ENCODE measurements at regions not wholly inside any gene's neighbourhood (a gene's known extent, or its start where the extent isn't known, plus 50 kb on each side); places are given as distances from the start of the nearest gene placed in this dataset.
"Not testable (repeated sequence)": the region's sequence is repeated elsewhere in the genome, so short reads cannot be mapped to it uniquely, and the experiment has no call there.

- TF ChIP-seq CTCF (IDR thresholded peaks at IDR 0.05; ENCODE audit: borderline replicate concordance, insufficient read depth, low read depth, low read length): no peak
- H3K4me3 ChIP-seq (ENCODE audit: low read depth, low read length): no peak overlapping the region
Observed at GRCh38 chr1:112840631-112841624, 115.1 kb downstream of the SLC16A1 start.

DNA sequence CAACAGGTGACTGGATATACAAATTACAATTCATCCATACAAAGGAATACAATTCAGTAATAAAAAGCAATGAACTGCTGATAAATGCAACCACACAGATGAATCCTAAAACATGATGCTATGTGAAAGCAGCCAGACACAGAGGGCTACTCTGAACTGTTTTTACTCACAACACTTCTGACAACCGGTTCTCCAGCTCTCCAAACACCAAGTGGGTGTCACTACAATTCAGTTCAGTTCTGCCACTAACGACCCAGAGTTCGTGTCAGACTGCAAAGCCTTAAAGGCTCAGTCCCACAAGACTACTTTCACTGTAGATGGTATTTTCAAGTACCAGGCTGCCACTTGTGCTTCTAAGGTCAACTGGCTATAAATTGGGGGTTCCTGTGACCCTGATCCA is 119.4 kb downstream of the SLC16A1 start:
- no peak overlapping the region for H3K4me3 ChIP-seq (ENCODE audit: low read depth, low read length)
- no peak for TF ChIP-seq CTCF (IDR thresholded peaks at IDR 0.05; ENCODE audit: borderline replicate concordance, insufficient read depth, low read depth, low read length)

GRCh38 chr1:112833806-112834205 is 118.7 kb upstream of the PPM1J start:
- no peak for TF ChIP-seq CTCF (IDR thresholded peaks at IDR 0.05; ENCODE audit: borderline replicate concordance, insufficient read depth, low read depth, low read length)
- H3K4me3 ChIP-seq (ENCODE audit: low read depth, low read length): no peak overlapping the region

GRCh38 chr1:112832259-112832658 is 117.1 kb upstream of the PPM1J start:
- H3K4me3 ChIP-seq (ENCODE audit: low read depth, low read length): not testable (repeated sequence)

- not testable (repeated sequence) for H3K4me3 ChIP-seq (ENCODE audit: low read depth, low read length)
Observed at GRCh38 chr1:112829691-112830090, 114.6 kb upstream of the PPM1J start.

DNA sequence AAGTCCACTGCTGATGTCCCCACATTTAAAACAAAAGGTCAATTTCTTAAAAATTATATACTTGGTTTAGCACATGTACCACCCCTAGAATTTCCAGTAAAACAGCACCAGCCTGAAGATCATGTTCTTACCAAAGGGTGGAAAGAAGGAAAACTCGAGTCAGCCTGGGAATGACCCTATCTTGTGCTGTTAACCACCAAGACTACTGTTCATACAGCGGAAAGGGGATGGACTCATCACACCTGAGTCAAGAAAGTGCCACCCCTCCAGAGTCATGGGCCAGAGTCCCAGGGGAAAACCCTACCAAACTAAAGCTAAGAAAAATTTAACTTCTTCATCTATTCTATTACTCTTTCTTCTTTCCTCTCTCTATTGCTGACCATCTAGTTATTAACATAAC is 113.6 kb upstream of the PPM1J start:
- TF ChIP-seq CTCF (IDR thresholded peaks at IDR 0.05; ENCODE audit: borderline replicate concordance, insufficient read depth, low read depth, low read length): no peak
- no peak overlapping the region for H3K4me3 ChIP-seq (ENCODE audit: low read depth, low read length)

DNA sequence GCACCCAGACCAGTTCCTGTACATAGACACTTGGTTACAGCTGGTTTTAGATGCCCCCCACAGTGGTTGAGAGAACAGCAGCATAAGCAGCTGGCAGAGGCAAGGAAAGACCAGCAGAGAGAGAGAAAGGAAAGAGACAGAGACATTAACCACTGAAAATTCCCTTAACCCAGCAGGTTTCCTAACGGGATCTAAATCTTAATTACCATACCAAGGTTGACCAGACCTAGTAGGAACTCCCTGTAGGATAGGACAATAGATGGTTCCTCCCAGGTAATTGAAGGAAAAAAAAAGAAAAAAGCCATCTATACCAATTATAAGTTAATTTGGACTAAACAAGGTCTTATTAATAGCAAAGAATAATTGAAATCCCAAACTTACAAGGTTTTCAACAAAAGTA is 112.3 kb upstream of the PPM1J start:
- H3K4me3 ChIP-seq (ENCODE audit: low read depth, low read length): not testable (repeated sequence)

DNA sequence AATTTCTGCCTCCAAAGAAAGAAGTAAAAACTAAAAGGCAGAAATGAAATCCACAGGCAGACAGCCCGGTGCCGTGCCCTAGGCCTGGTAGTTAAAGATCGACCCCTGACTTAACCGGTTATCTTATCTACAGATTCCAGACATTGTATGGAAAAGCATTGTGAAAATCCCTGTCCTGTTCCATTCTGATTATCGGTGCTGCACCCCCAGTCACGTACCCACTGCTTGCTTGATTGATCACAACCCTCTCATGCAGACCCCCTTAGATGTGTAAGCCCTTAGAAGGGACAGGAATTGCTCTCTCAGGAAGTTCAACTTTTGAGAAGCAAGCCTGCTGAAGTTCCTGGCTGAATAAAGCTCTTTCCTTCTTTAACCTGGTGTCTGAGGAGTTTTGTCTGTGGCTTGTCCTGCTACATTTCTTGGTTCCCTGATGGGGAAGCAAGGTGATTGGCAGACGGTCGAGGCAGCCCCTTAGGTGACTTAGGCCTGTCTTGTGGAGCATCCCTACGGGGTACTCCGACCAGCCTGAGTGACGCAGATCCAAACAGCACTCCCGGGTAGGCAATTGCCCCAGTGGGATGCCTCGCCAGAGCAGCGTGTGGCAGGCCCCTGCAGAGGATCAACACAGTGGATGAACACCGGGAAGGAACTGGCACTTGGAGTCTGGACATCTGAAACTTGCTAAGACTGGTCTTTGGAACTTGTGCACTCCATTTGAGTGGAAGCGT is 111.2 kb upstream of the PPM1J start:
- H3K4me3 ChIP-seq (ENCODE audit: low read depth, low read length): no peak overlapping the region
- no peak for TF ChIP-seq CTCF (IDR thresholded peaks at IDR 0.05; ENCODE audit: borderline replicate concordance, insufficient read depth, low read depth, low read length)

DNA sequence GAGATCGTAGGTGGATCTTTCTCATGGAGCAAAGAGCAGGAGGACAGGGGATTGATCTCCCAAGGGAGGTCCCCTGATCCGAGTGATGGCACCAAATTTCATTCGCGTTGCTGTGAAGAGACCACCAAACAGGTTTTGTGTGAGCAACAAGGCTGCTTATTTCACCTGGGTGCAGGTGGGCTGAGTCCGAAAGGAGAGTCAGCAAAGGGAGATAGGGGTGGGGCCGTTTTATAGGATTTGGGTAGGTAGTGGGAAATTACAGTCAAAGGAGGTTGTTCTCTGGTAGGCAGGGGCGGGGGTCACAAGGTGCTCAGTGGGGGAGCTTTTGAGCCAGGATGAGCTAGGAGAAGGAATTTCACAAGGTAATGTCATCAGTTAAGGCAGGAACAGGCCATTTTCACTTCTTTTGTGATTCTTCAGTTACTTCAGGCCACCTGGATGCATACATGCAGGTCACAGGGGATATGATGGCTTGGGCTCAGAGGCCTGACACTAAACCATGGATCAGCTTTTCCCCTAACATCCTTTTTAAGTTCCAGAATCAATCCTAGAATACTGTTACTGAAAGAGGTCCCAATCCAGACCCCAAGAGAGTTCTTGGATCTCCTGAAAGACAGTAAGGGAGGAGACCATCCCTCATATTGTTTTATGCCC is 110.6 kb upstream of the PPM1J start:
- H3K4me3 ChIP-seq (ENCODE audit: low read depth, low read length): not testable (repeated sequence)

GRCh38 chr1:112825075-112825474 is 109.9 kb upstream of the PPM1J start:
- H3K4me3 ChIP-seq (ENCODE audit: low read depth, low read length): not testable (repeated sequence)

GRCh38 chr1:112821307-112822063 is 106.4 kb upstream of the PPM1J start:
- not testable (repeated sequence) for H3K4me3 ChIP-seq (ENCODE audit: low read depth, low read length)

All from GM12875 (cell line).